NT2/D1 (cell line): ENCODE measurements at regions not wholly inside any gene's neighbourhood (a gene's known extent, or its start where the extent isn't known, plus 50 kb on each side); places are given as distances from the start of the nearest gene placed in this dataset.

Experiments
- DNase-seq: peaks from one replicate; pipeline ENCODE4 v3.0.0-alpha.2; 2011; ENCODE audit warnings: low read depth, low spot score
- H3K27me3 ChIP-seq: 2 replicates; pipeline ENCODE4 v1.6.0; 2011; ENCODE audit warnings: mild to moderate bottlenecking; ENCODE audit not compliant: insufficient read length, insufficient read depth
- H3K36me3 ChIP-seq: 2 replicates; pipeline ENCODE4 v1.6.1; 2011; ENCODE audit warnings: mild to moderate bottlenecking, low read length, mixed read lengths; ENCODE audit not compliant: insufficient read depth, insufficient read length
- H3K4me1 ChIP-seq: 2 replicates; pipeline ENCODE4 v1.5.1; 2011; ENCODE audit not compliant: insufficient read depth, insufficient read length
- H3K4me3 ChIP-seq: 2 replicates; pipeline ENCODE4 v1.5.1; 2011; ENCODE audit warnings: low read depth; ENCODE audit not compliant: insufficient read length
- H3K9ac ChIP-seq: 2 replicates; pipeline ENCODE4 v1.6.0; 2011; ENCODE audit warnings: low read depth; ENCODE audit not compliant: insufficient read length
- H3K9me3 ChIP-seq: 2 replicates; pipeline ENCODE4 v1.5.1; 2011; ENCODE audit warnings: mild to moderate bottlenecking, low read length; ENCODE audit not compliant: insufficient read depth
- SUZ12 ChIP-seq: IDR thresholded peaks from 2 replicates; pipeline ENCODE4 v1.6.1; 2011; ENCODE audit not compliant: insufficient read length, insufficient read depth; ENCODE audit errors: extremely low read depth
- YY1 ChIP-seq: IDR thresholded peaks from 2 replicates; pipeline ENCODE4 v1.6.1; 2011; ENCODE audit not compliant: insufficient read length, insufficient read depth
- ZNF274 ChIP-seq: IDR thresholded peaks from 2 replicates; pipeline ENCODE4 v1.6.1; 2011; ENCODE audit warnings: mild to moderate bottlenecking, low read depth, low read length

DNA sequence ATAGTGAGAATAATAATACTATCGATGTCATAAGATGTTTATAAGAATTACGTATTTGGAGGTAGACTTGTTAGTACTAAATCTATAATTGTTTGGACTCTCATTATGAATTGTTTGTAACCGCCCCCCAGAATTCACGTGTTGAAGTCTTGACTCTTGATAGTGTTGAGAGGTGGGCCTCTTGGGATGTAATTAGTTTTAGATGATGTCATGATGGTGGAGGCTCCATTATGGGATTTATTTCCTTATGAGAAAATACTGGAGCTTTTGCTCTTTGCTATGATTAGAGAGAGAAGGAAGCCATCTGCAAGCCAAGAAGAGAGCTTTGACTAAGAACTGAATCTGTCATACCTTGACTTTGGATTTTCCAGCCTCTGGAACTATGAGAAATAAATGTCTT is 142.2 kb downstream of the PRDM9 start:
- Histone ChIP-seq H3K27me3 (no peaks in the 10 kb centered on the region), H3K36me3 (no peaks in the 10 kb centered on the region), H3K9ac (no peak overlapping the region), H3K9me3 (no peaks in the 10 kb centered on the region), H3K4me1 (no peaks in the 10 kb centered on the region), H3K4me3 (no peak overlapping the region)
- TF ChIP-seq YY1: no peak
- TF ChIP-seq SUZ12: no peak
- TF ChIP-seq ZNF274: no peak
- no peak for DNase-seq

DNA sequence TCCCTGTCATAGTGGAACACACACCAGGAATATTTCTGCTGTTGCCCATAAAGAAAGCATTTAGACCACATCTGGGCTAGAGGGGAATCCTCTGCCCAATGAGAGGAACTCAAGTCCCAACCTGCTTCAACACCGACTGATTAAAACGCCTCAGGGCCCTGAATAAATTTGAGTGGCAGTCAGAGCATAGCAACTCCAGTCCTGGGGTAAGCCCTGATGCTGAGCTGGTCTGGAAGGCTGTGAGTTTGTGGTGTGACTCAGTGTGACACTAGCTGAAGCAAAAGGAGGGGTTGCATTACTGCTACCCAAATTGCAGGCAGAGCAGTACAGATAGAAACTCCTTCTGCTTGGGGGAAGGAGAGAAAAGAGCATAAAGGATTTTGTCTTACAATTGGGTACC is 148.3 kb downstream of the PRDM9 start:
- TF ChIP-seq YY1 (no peak), ZNF274 (no peak), SUZ12 (no peak)
- H3K4me1 ChIP-seq: no peaks in the 10 kb centered on the region
- no peak overlapping the region for H3K4me3 ChIP-seq
- no peaks in the 10 kb centered on the region for H3K36me3 ChIP-seq
- H3K9ac ChIP-seq: no peak overlapping the region
- no peaks in the 10 kb centered on the region for H3K9me3 ChIP-seq
- H3K27me3 ChIP-seq: no peaks in the 10 kb centered on the region
- no peak for DNase-seq

DNA sequence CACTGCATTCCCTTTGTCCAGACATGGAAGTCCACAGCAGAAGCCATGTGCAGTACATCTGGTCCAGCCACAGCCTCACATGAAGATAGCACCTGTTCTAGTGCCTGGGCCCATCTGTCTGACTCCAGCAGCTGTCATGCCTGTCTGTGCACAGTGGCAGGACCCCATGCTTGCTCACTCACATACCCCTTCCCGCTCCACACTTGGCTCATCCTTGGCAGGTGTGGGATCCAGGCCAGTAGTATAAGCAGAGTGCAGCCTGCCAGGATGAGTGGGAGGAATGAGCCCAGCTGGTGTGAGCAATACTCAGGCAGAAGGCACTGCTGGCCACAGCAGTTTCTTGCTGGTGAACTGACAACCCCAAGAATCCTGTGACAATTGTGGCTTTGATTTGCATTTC is 168.0 kb downstream of the PRDM9 start:
- no peak for DNase-seq

DNA sequence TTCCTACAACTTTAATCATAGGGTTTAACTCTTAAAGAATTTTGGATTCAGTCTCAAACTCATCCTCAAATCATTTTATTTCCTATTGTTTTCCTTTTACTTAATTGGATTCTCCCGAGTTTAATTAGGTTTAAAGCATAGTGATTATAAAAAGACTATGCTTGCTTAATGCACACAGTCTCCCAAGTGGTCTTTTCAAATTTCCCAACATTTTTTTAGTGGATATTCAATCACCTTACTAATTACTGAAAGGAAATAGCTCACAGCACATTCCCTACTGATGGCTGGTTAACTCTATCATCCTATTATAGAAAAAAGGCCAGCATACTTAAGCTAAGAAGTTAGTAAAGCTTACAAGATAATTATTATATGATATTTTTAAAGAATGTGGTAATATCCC is 170.6 kb downstream of the PRDM9 start:
- Histone ChIP-seq H3K4me1 (no peaks in the 10 kb centered on the region), H3K9me3 (peaks cover 5% of the 10 kb centered on the region; the same call in 1 of the 2 replicates), H3K4me3 (no peak overlapping the region), H3K9ac (no peak overlapping the region), H3K27me3 (no peaks in the 10 kb centered on the region), H3K36me3 (no peaks in the 10 kb centered on the region)
- TF ChIP-seq SUZ12 (no peak), ZNF274 (no peak), YY1 (no peak)
- DNase-seq: no peak

More for the DNA sequence above, 168.0 kb downstream of the PRDM9 start:
- Histone ChIP-seq H3K9ac (no peak overlapping the region), H3K9me3 (peaks cover 5% of the 10 kb centered on the region; the same call in 1 of the 2 replicates), H3K36me3 (no peaks in the 10 kb centered on the region), H3K27me3 (no peaks in the 10 kb centered on the region), H3K4me1 (no peaks in the 10 kb centered on the region), H3K4me3 (no peak overlapping the region)
- TF ChIP-seq YY1 (no peak), SUZ12 (no peak), ZNF274 (no peak)

DNA sequence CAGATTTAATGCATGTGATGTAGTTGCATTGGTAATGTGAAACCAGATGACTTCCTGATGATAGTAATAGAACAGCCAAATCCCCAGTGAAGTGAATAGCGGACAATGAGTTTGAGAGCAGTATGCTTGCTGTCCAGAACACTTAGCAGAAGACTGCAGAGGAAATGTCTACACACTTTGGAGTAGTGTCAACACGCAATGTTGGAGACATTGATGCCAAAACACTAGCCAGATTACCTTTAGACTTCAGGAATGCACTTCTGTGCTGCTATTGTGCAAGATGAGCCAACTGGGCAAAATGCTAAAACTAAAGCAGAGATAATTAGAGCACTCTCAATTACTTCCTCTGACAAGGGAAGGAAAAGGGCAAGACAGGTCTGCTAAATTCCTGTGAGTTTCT is 176.7 kb downstream of the PRDM9 start:
- H3K36me3 ChIP-seq: no peaks in the 10 kb centered on the region
- no peak overlapping the region for H3K4me3 ChIP-seq
- no peaks in the 10 kb centered on the region for H3K4me1 ChIP-seq
- H3K9ac ChIP-seq: no peak overlapping the region
- TF ChIP-seq YY1 (no peak), SUZ12 (no peak), ZNF274 (no peak)
- no peaks in the 10 kb centered on the region for H3K9me3 ChIP-seq
- DNase-seq: no peak
- no peaks in the 10 kb centered on the region for H3K27me3 ChIP-seq

DNA sequence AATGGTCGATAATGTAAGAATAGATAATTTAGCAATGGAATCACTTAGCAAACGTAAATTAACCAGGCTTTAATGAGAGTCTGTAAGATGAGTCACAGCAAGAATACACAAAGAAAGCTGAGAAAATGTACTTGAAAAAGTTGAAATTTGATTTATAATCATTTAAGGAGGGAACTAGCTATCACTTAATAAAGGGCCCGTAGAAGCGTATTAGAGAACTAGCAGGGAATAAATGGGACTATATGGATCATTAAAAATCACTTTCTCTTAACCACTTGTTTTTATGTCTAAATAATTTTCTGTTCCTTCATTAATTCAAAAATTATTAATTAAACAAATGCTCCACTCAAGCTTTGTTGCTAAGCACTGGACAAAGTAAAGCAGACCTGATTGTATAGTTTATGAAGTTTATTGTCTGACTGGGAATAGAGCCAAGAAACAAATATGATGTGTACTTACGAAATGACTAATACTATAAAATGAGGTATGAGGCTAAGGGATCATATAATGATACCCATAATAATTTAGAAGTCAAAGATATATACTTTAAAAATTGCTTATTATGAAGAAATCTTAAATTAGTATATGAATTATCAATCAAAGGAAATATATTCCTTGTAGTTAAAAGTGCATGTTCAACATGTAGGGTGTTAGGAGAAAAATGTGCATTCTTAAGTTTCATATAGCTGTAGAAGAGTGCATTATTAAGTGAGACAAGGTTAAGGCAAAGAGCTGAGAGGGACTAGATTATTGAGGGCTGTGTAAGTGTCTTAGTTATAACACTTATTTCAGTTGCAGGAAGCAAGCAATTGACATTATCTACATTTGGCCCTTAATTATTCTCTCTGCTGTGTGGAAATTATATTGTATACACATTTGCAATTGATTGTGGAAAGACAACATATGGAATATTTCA is 196.8 kb downstream of the PRDM9 start:
- Histone ChIP-seq H3K9me3 (no peaks in the 10 kb centered on the region), H3K4me1 (no peaks in the 10 kb centered on the region), H3K9ac (no peak overlapping the region), H3K36me3 (no peaks in the 10 kb centered on the region), H3K4me3 (no peak overlapping the region), H3K27me3 (no peaks in the 10 kb centered on the region)
- no peak for TF ChIP-seq YY1
- TF ChIP-seq ZNF274: no peak
- no peak for TF ChIP-seq SUZ12
- no peak for DNase-seq

DNA sequence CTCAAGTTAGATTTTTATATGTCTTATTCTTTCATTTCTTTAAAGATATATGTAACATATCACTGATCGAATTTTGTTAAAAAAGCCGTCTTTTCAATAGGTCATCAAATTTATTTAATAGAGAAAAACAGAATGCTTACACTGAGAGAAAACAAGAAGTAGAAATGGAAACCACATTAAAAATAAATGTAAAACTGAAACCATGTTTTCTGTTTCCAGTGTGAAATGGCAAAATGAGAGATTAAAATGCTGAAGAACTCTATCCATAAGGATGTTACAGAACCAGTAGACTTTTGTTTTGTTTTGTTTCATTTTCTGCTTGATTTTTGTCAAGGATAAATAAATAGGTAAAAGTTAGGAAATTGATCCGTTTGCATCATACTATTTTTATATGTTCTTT is 210.1 kb downstream of the PRDM9 start:
- TF ChIP-seq SUZ12 (no peak), ZNF274 (no peak), YY1 (no peak)

More for the DNA sequence above, 210.1 kb downstream of the PRDM9 start:
- H3K9ac ChIP-seq: no peak overlapping the region
- no peaks in the 10 kb centered on the region for H3K36me3 ChIP-seq
- no peaks in the 10 kb centered on the region for H3K4me1 ChIP-seq
- H3K4me3 ChIP-seq: no peak overlapping the region
- no peaks in the 10 kb centered on the region for H3K9me3 ChIP-seq
- DNase-seq: no peak
- no peaks in the 10 kb centered on the region for H3K27me3 ChIP-seq
